ENCODE measurements at regions not wholly inside any gene's neighbourhood (a gene's known extent, or its start where the extent isn't known, plus 50 kb on each side); places are given as distances from the start of the nearest gene placed in this dataset.

DNA sequence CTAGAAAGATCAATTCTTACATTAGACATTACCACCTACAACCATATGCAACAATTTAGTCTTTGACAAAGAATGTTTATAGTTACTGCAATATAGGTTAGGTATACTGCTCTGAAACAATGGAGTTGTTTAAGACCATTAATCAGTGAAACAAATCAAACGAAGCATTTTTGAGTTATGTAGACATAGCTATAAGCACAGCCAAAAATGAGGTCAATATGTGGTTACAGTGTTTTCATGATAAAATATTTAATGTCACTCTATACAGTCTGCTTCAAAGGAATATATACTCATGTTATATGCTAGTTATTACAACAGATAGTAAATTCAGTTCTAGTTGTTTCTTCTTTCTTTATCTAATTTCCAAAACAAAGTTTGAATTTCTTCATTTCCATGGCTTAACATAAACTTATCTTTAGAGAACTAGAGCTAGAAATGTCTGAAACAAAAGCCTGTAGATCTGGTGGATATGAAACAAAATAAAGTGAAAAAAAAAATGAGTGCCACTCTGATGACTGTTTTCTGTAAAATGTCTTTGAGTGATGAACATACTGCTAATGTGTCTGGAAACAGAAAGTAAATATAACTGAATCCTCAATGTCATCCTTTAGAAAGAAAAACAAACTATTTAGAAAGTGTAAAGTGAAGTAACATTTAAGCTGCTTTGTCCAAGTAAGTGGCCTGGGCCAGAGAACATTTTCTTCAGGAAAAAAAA, 809.0 kb downstream of the FAT4 start (continued):
- TF ChIP-seq, protein P1, sequence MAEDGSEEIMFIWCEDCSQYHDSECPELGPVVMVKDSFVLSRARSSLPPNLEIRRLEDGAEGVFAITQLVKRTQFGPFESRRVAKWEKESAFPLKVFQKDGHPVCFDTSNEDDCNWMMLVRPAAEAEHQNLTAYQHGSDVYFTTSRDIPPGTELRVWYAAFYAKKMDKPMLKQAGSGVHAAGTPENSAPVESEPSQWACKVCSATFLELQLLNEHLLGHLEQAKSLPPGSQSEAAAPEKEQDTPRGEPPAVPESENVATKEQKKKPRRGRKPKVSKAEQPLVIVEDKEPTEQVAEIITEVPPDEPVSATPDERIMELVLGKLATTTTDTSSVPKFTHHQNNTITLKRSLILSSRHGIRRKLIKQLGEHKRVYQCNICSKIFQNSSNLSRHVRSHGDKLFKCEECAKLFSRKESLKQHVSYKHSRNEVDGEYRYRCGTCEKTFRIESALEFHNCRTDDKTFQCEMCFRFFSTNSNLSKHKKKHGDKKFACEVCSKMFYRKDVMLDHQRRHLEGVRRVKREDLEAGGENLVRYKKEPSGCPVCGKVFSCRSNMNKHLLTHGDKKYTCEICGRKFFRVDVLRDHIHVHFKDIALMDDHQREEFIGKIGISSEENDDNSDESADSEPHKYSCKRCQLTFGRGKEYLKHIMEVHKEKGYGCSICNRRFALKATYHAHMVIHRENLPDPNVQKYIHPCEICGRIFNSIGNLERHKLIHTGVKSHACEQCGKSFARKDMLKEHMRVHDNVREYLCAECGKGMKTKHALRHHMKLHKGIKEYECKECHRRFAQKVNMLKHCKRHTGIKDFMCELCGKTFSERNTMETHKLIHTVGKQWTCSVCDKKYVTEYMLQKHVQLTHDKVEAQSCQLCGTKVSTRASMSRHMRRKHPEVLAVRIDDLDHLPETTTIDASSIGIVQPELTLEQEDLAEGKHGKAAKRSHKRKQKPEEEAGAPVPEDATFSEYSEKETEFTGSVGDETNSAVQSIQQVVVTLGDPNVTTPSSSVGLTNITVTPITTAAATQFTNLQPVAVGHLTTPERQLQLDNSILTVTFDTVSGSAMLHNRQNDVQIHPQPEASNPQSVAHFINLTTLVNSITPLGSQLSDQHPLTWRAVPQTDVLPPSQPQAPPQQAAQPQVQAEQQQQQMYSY (CRISPR knock-in tag; IDR thresholded peaks at IDR 0.05) = no peak
- TF ChIP-seq, protein P2, sequence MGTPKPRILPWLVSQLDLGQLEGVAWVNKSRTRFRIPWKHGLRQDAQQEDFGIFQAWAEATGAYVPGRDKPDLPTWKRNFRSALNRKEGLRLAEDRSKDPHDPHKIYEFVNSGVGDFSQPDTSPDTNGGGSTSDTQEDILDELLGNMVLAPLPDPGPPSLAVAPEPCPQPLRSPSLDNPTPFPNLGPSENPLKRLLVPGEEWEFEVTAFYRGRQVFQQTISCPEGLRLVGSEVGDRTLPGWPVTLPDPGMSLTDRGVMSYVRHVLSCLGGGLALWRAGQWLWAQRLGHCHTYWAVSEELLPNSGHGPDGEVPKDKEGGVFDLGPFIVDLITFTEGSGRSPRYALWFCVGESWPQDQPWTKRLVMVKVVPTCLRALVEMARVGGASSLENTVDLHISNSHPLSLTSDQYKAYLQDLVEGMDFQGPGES (IDR thresholded peaks at IDR 0.05) = no peak
- no peak for TF ChIP-seq RUNX3 (IDR thresholded peaks at IDR 0.05; ENCODE audit: low read length)
- no peak for TF ChIP-seq HDAC6 (IDR thresholded peaks at IDR 0.05; ENCODE audit: unreplicated experiment)
- TF ChIP-seq, protein P3, sequence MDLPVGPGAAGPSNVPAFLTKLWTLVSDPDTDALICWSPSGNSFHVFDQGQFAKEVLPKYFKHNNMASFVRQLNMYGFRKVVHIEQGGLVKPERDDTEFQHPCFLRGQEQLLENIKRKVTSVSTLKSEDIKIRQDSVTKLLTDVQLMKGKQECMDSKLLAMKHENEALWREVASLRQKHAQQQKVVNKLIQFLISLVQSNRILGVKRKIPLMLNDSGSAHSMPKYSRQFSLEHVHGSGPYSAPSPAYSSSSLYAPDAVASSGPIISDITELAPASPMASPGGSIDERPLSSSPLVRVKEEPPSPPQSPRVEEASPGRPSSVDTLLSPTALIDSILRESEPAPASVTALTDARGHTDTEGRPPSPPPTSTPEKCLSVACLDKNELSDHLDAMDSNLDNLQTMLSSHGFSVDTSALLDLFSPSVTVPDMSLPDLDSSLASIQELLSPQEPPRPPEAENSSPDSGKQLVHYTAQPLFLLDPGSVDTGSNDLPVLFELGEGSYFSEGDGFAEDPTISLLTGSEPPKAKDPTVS (IDR thresholded peaks at IDR 0.05; ENCODE audit: low read depth, low read length) = no peak
- TF ChIP-seq CHD1 (IDR thresholded peaks at IDR 0.05; ENCODE audit: low read depth, low read length) = no peak
- no peak for TF ChIP-seq SIN3A (IDR thresholded peaks at IDR 0.05; ENCODE audit: low read depth, low read length)
- TF ChIP-seq EZH2 (IDR thresholded peaks at IDR 0.05; ENCODE audit: borderline replicate concordance, control insufficient read depth, low read depth, low read length) = no peak
- TF ChIP-seq, protein P4, sequence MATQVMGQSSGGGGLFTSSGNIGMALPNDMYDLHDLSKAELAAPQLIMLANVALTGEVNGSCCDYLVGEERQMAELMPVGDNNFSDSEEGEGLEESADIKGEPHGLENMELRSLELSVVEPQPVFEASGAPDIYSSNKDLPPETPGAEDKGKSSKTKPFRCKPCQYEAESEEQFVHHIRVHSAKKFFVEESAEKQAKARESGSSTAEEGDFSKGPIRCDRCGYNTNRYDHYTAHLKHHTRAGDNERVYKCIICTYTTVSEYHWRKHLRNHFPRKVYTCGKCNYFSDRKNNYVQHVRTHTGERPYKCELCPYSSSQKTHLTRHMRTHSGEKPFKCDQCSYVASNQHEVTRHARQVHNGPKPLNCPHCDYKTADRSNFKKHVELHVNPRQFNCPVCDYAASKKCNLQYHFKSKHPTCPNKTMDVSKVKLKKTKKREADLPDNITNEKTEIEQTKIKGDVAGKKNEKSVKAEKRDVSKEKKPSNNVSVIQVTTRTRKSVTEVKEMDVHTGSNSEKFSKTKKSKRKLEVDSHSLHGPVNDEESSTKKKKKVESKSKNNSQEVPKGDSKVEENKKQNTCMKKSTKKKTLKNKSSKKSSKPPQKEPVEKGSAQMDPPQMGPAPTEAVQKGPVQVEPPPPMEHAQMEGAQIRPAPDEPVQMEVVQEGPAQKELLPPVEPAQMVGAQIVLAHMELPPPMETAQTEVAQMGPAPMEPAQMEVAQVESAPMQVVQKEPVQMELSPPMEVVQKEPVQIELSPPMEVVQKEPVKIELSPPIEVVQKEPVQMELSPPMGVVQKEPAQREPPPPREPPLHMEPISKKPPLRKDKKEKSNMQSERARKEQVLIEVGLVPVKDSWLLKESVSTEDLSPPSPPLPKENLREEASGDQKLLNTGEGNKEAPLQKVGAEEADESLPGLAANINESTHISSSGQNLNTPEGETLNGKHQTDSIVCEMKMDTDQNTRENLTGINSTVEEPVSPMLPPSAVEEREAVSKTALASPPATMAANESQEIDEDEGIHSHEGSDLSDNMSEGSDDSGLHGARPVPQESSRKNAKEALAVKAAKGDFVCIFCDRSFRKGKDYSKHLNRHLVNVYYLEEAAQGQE (IDR thresholded peaks at IDR 0.05; ENCODE audit: low read depth, low read length) = no peak
